ENCODE measurements at regions not wholly inside any gene's neighbourhood (a gene's known extent, or its start where the extent isn't known, plus 50 kb on each side); places are given as distances from the start of the nearest gene placed in this dataset.

DNA sequence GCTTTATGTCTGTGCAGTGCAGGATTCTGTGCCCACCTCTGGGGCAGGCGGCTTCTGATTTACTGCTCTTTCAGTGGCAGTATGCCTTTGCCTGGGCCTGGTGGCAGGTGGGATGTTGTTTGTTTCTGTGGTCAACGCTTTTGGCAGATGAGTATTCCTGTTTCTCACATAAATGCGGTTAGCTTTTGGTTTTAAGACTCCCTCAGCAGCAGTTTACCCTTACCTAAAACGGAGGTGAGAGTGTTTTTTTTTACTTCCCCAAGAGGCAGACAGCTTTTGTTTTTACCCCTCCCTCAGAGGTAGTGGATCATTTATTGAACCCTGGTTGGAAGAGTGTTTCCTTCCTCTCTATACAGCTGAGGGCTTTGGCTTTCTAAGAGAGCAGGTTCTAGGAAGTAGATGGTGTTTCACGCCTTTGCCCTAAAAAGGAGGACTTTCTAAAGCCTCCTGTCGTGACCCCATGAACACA lies 134.1 kb upstream of the PLSCR5 start:
- TF ChIP-seq, protein P1, sequence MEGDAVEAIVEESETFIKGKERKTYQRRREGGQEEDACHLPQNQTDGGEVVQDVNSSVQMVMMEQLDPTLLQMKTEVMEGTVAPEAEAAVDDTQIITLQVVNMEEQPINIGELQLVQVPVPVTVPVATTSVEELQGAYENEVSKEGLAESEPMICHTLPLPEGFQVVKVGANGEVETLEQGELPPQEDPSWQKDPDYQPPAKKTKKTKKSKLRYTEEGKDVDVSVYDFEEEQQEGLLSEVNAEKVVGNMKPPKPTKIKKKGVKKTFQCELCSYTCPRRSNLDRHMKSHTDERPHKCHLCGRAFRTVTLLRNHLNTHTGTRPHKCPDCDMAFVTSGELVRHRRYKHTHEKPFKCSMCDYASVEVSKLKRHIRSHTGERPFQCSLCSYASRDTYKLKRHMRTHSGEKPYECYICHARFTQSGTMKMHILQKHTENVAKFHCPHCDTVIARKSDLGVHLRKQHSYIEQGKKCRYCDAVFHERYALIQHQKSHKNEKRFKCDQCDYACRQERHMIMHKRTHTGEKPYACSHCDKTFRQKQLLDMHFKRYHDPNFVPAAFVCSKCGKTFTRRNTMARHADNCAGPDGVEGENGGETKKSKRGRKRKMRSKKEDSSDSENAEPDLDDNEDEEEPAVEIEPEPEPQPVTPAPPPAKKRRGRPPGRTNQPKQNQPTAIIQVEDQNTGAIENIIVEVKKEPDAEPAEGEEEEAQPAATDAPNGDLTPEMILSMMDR (IDR thresholded peaks at IDR 0.05), result no peak
- TF ChIP-seq POLR2AphosphoS5 (IDR thresholded peaks at IDR 0.05) (no peak), EP300 (IDR thresholded peaks at IDR 0.05) (no peak)
